Heart right ventricle (tissue), 16 donors: ENCODE measurements at regions not wholly inside any gene's neighbourhood (a gene's known extent, or its start where the extent isn't known, plus 50 kb on each side); places are given as distances from the start of the nearest gene placed in this dataset.

Source experiments
- ATAC-seq, 8 donors: fragments of 200-7000 bp; cut with Tn5 transposase; one replicate each; pipeline ENCODE4 v1.9.1; 2020; ENCODE audit warnings: mild to moderate bottlenecking in 8 of 8, moderate library complexity in 8 of 8, moderate number of reproducible peaks in 1 of 8
- DNase-seq, 2 donors: peaks; one replicate each; pipeline ENCODE4 v3.0.0-alpha.2; 2020
- H3K27ac ChIP-seq, 10 donors: fragments of 200-600 bp; sonication (generic) in 2 of 10; one replicate each; pipeline versions ENCODE4 v1.5.0 to v1.8.0; 2020 to 2022; ENCODE audit warnings: mild to moderate bottlenecking in 3 of 10
- H3K27me3 ChIP-seq, 7 donors: fragments of 200-600 bp; one replicate each; pipeline ENCODE4 v1.8.0; 2021 to 2022; ENCODE audit warnings: mild to moderate bottlenecking in 2 of 7
- H3K36me3 ChIP-seq, 9 donors: fragments of 200-600 bp; sonication (generic) in 1 of 9; one replicate each; pipeline versions ENCODE4 v1.5.0 to v1.8.0; 2020 to 2022; ENCODE audit warnings: mild to moderate bottlenecking in 2 of 9
- H3K4me1 ChIP-seq, 9 donors: fragments of 200-600 bp; sonication (generic) in 1 of 9; one replicate each; pipeline versions ENCODE4 v1.5.0 to v1.8.0; 2020 to 2022; ENCODE audit warnings: mild to moderate bottlenecking in 4 of 9
- H3K4me3 ChIP-seq, 10 donors: fragments of 200-600 bp; sonication (generic) in 2 of 10; one replicate each; pipeline versions ENCODE4 v1.5.0 to v1.8.0; 2020 to 2022; ENCODE audit warnings: mild to moderate bottlenecking in 7 of 10, moderate library complexity in 2 of 10
- H3K9me3 ChIP-seq, 11 donors: fragments of 200-600 bp in 10 of 11; sonication (generic) in 2 of 11; one replicate each; pipeline versions ENCODE4 v1.5.0 to v1.8.0; 2013 to 2022; ENCODE audit warnings: mild to moderate bottlenecking in 2 of 11, control low read depth in 1 of 11, moderate library complexity in 1 of 11
- WGBS, 2 donors: extraction: QIAGEN DNeasy Blood & Tissue Kit; methylation state at CpG; one replicate each; pipeline ENCODE4 v1.1.7; 2013; ENCODE audit warnings: inconsistent platforms in 1 of 2; 5-methylcytosine and 5-hydroxymethylcytosine counted together
- intact Hi-C, 10 donors: fragments of 100-400 bp; cut with DNase I; formaldehyde crosslinking; loops; one replicate each; pipeline versions ENCODE4 v1.11.1 to v1.14.2; 2022
- TF ChIP-seq, protein P1 (sequence below), 9 donors: fragments of 200-600 bp; sonication (generic) in 2 of 9; IDR thresholded peaks; one replicate each; pipeline versions ENCODE4 v1.5.0 to v1.8.0; 2021 to 2022; ENCODE audit warnings: antibody characterized with exemption in 9 of 9, mild to moderate bottlenecking in 5 of 9, moderate library complexity in 1 of 9
- donor health status: Arrhythmogenic right ventricular cardiomyopathy.
- donor health status: ischemic (EF 13 %, LVEDD 7.1; RV severe dilation, severe dysfunction).
- donor health status: healthy with polysubstance abuse.
- donor health status: DM: no; HTN: yes; CAD: no.
- donor health status: DM: no; HTN: no; CAD: no.
- donor health status: ischemic (EF 25% LVEDD 6.9; RV normal size, moderate dysfunction).
- donor health status: ischemic (EF 25% LVEDD 5.7; RV mildly dilated, moderate dysfunction).
- donor health status: healthy.
- donor health status: DM: yes; HTN: yes; CAD: no.
- donor health status: Ischemic cardiomyopathy.
- donor health status: ischemic (EF 35%, LVEDD 5.7; RV mildly dilated, moderate dysfunction).
- donor health status: nonischemic (EF 11% LVEDD 7.7; RV severe dilation, severe dysfunction).
- donor health status: DM: yes; HTN: yes; CAD: no.
- donor health status: PGD.
- donor health status: ischemic (EF 29% LVEDD 5.4; RV normal size, mild dysfunction).
- donor health status: nonischemic (EF 23%, LVEDD 6.1; RV moderate dilation, normal function).

DNA sequence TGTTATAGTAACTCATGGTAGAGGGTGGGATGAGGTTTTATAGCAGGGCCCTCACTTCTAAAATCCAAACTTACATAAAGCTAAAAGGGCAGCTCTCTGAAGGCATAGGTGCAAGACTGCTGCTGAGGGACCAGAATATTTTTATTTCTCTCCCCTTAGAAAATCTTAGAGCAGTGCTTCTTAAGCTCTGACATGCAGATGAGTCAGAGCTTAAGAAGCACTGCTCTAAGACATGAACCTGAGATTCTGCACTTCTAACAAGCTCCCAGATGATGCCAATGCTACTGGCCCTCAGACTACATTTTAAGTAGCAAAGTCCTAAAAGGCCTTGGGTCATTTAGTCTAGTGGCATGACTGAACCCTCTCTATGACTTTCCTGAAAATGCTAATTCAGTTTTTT is 97.6 kb upstream of the SPRY4 start:
- Histone ChIP-seq H3K27ac (no peak overlapping the region), H3K4me3 (no peak overlapping the region), H3K4me1 (peaks cover 0 to 57% (median 48%) of the 10 kb centered on the region in 9 donors), H3K27me3 (no peaks in the 10 kb centered on the region), H3K9me3 (no peaks in the 10 kb centered on the region), H3K36me3 (no peaks in the 10 kb centered on the region)
- ATAC-seq (no peak), DNase-seq (no peak)
- TF ChIP-seq, protein P1, sequence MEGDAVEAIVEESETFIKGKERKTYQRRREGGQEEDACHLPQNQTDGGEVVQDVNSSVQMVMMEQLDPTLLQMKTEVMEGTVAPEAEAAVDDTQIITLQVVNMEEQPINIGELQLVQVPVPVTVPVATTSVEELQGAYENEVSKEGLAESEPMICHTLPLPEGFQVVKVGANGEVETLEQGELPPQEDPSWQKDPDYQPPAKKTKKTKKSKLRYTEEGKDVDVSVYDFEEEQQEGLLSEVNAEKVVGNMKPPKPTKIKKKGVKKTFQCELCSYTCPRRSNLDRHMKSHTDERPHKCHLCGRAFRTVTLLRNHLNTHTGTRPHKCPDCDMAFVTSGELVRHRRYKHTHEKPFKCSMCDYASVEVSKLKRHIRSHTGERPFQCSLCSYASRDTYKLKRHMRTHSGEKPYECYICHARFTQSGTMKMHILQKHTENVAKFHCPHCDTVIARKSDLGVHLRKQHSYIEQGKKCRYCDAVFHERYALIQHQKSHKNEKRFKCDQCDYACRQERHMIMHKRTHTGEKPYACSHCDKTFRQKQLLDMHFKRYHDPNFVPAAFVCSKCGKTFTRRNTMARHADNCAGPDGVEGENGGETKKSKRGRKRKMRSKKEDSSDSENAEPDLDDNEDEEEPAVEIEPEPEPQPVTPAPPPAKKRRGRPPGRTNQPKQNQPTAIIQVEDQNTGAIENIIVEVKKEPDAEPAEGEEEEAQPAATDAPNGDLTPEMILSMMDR (IDR thresholded peaks at IDR 0.05) = no peak
- intact Hi-C loops = loop anchor here in 1 of 10 donors (10.0 kb wide), 1 partner anchor 122 kb away; no protein-coding TSS in a partner anchor

DNA sequence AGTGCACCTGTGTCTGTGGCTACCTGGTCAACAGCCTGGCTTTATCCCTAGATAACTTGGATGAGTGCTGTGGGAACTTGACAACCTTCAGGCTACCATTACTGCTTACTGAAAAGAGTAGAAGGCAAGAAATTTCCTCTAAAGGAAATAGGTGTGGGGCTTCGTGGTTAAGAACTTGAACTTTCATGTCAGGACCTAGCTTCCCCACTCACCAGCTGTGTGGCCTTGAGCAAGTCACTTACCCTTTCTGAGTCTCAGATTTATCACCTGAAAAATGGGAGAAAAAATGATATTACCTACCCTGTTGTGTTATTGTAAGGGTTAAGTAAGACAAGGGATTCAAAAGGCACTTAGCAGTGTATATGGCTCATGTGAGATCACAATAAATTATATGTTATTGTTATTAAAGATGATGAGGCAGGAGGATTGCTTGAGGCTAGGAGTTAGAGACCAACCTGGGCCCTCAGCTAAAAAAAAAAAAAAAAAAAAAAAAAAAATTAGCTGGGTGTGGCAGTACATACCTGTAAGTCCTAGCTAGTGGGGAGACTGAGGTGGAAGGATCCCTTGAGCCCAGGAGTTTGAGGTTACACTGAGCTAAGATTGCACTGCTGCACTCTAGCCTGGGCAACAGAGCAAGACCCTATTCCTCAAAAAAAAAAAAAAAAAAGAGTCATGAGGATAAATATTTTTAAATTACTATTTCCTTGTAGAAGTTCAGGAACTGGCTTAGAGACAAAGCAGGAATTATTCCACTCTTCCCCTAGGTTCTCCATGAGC is 97.0 kb upstream of the SPRY4 start:
- H3K4me3 ChIP-seq = no peak overlapping the region
- H3K27ac ChIP-seq = no peak overlapping the region
- H3K36me3 ChIP-seq = no peaks in the 10 kb centered on the region
- no peaks in the 10 kb centered on the region for H3K9me3 ChIP-seq
- no peaks in the 10 kb centered on the region for H3K27me3 ChIP-seq
- TF ChIP-seq, protein P1 (IDR thresholded peaks at IDR 0.05) = no peak
- 87 to 89% methylated on average over 1 of the region's 1 CpG for WGBS, 2 donors
- intact Hi-C loops = loop anchor here in 1 of 10 donors (10.0 kb wide), 1 partner anchor 123 kb away; no protein-coding TSS in a partner anchor
- ATAC-seq (no peak), DNase-seq (no peak)
- H3K4me1 ChIP-seq = peaks cover 0 to 51% (median 42%) of the 10 kb centered on the region in 9 donors

DNA sequence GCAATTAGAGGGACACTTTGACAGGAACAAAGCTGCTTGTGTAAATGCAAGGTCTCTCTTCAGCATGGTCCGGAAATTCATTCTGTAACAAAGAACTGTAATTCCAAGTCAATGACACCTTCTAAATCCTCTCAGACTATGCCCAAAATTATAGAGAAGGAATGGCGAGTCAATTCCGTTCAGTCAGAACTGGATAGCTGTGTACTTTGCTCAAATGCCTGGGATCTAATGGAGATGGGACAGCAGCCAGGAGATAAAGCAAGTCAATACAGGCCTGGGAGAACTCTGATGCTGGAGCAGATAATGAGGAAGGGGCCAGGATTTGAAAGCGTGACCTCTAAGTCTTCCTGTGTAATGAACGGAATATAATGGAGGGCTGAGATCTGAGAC is 96.4 kb upstream of the SPRY4 start:
- Histone ChIP-seq H3K4me3 (no peak overlapping the region), H3K4me1 (peaks cover 0 to 45% (median 36%) of the 10 kb centered on the region in 9 donors), H3K27ac (no peak overlapping the region), H3K9me3 (no peaks in the 10 kb centered on the region), H3K27me3 (no peaks in the 10 kb centered on the region), H3K36me3 (no peaks in the 10 kb centered on the region)
- no peak for ATAC-seq
- no peak for DNase-seq
- intact Hi-C loops = loop anchor here in 1 of 10 donors (10.0 kb wide), 1 partner anchor 124 kb away; no protein-coding TSS in a partner anchor
- TF ChIP-seq, protein P1 (IDR thresholded peaks at IDR 0.05) = no peak
- WGBS, 2 donors = 62 to 73% methylated on average over 5 of the region's 5 CpGs

DNA sequence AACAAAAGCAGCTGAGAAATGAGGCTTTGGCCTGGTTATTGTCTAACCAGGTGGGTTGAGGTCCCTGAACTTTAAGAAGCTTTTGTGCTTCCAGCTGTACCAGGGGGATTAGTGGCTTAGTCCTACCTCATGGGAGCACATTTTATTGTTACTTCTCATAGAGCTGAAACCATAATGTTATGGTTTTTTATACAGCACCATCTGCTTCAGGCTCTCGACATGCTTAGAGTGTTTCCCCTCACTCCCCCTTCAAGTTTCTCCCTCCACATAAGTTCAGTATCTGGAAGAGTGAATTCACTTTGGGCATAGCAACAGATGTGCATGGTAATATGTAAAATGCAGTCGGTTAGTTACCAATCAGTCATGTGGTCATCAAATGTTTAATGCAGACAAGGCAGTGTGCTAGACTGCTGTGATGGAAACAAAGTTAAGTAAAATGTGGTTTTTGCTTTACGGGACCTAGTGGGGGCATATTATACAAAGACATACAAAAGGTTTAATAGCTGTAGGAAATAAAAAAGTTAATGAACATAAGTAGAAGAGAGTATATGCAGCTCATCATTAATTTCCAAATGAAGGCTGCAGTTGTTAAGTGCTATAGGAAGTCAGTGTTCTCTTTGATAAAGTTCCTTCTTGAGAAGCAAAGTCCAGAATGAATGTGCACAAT is 95.9 kb upstream of the SPRY4 start:
- intact Hi-C loops = loop anchor here in 1 of 10 donors (10.0 kb wide), 1 partner anchor 124 kb away; no protein-coding TSS in a partner anchor
- 73% methylated on average over 3 of the region's 3 CpGs for WGBS, 2 donors
- ATAC-seq (no peak), DNase-seq (no peak)
- no peak overlapping the region for H3K4me3 ChIP-seq
- H3K9me3 ChIP-seq = no peaks in the 10 kb centered on the region
- TF ChIP-seq, protein P1 (IDR thresholded peaks at IDR 0.05) = no peak
- peaks cover 0 to 41% (median 30%) of the 10 kb centered on the region in 9 donors for H3K4me1 ChIP-seq
- H3K27me3 ChIP-seq = no peaks in the 10 kb centered on the region
- no peak overlapping the region for H3K27ac ChIP-seq
- H3K36me3 ChIP-seq = no peaks in the 10 kb centered on the region
